HG03460 (cell line): ENCODE measurements at regions not wholly inside any gene's neighbourhood (a gene's known extent, or its start where the extent isn't known, plus 50 kb on each side); places are given as distances from the start of the nearest gene placed in this dataset.
"Not testable (repeated sequence)": the region's sequence is repeated elsewhere in the genome, so short reads cannot be mapped to it uniquely, and the experiment has no call there.

Experiments used
- ATAC-seq: cut with Tn5 transposase; IDR thresholded peaks from one replicate; pipeline ENCODE4 v1.9.1; 2021; ENCODE audit not compliant: unreplicated experiment

DNA sequence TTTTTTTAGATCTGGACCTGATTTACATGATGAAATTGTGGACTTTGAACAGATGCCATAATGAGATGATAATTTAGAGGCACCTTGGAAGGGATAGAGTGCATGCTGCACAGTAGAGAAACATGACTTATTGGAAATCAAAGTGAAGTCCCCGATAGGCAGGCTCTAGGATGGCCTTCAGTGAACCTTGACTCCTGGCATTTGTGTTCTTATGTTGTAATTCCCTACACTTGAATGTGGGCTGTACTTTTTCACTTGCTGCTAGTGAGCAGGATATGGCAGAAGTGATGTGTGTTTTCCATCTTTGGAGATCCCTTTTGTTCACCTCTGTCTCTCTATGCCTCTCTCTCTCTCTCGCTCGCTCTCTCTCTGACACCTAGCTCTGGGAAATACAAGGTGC is 1614.6 kb downstream of the PCDH9 start:
- ATAC-seq, result no peak

DNA sequence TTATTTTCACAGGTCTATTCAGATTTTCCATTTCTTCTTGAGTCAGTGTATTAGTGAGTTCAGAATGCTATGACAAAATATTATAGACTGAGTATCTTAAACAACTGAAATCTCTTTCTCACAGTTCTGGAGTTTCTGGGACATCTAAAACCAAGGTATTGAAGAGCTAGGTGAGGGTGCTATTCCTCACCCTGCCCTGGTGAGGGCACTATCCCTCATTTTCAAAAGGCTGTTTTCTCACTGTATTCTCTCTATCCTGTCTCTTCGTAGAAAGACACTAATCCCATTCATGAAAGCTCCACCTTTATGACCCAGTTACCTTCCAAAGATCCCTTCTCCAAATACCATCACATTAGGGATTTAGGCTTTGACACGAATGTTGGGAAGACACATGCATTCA is 1617.1 kb downstream of the PCDH9 start:
- no peak for ATAC-seq

DNA sequence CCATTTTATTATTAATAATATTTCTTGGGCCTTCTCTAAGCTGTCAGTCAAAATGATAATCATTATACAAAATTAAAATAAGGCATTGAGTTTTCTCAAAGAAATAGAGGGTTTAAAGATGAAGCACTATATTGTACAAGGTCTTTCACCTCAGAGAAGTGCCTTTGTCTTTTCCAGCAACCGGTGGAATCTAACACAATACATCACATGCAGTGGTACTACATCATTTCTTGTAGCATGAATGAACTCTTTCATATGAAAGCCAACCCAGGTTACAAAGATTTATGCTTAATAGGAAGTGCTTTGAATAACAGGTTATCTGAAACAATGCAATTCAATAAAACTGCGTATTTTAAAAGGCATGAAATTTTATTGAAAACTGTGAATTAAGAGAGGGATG is 1620.8 kb downstream of the PCDH9 start:
- ATAC-seq, result no peak

- ATAC-seq, result no peak
These were observed 1623.5 kb downstream of the PCDH9 start for GRCh38 chr13:65606622-65607021.

GRCh38 chr13:65605396-65605795 is 1624.7 kb downstream of the PCDH9 start:
- no peak for ATAC-seq

DNA sequence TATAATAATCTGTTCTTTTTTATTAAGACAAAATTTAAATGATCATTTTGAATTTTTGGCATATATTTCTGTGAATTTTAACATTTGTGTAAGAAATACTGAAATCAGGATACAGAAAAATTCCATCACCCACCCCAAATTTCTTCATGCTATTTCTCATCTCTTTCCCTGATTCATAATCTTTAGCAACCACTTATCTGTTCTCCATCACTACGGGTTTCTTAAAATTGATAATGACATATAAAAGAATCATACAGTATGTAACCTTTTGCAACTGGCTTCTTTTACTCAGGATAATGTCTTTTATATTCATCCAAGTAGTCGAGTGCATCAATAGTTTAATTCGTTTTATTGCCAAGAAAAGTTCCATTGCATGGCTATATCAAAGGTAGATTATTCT is 1627.0 kb downstream of the PCDH9 start:
- no peak for ATAC-seq

GRCh38 chr13:65601855-65602254 is 1628.3 kb downstream of the PCDH9 start:
- no peak for ATAC-seq

- no peak for ATAC-seq
These were observed 1629.4 kb downstream of the PCDH9 start for GRCh38 chr13:65600702-65601101.

- no peak for ATAC-seq
These were observed 1632.0 kb downstream of the PCDH9 start for GRCh38 chr13:65597839-65598818.

GRCh38 chr13:65595916-65596315 is 1634.2 kb downstream of the PCDH9 start:
- no peak for ATAC-seq

DNA sequence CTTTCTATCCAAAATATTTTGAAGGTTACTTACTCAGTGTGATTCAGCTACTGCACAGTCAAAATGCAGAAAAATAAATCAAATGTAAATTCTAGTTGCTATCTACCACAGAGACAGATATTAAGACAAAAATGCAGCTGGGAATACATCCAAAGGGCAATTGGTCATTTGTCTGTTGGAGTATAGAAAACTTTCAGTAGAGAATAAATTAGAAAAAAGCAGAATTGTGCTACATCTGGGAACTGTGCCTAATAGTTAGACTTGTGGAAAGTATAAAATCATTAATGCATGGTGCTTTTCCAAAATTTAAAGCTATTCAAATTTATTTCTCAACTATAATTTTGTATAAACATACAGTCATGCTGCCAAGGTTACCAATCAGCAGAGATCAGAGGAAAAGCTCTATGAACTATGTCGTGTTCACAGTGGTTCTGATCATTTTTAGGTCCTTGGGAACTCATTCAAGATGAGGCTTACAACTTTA is 1635.8 kb downstream of the PCDH9 start:
- ATAC-seq, result no peak

GRCh38 chr13:65593298-65593874 is 1636.8 kb downstream of the PCDH9 start:
- no peak for ATAC-seq

- no peak for ATAC-seq
These were observed 1637.4 kb downstream of the PCDH9 start for GRCh38 chr13:65592731-65593130.

GRCh38 chr13:65585346-65585745 is 1644.8 kb downstream of the PCDH9 start:
- ATAC-seq, result no peak

GRCh38 chr13:65584126-65584525 is 1646.0 kb downstream of the PCDH9 start:
- ATAC-seq, result no peak

DNA sequence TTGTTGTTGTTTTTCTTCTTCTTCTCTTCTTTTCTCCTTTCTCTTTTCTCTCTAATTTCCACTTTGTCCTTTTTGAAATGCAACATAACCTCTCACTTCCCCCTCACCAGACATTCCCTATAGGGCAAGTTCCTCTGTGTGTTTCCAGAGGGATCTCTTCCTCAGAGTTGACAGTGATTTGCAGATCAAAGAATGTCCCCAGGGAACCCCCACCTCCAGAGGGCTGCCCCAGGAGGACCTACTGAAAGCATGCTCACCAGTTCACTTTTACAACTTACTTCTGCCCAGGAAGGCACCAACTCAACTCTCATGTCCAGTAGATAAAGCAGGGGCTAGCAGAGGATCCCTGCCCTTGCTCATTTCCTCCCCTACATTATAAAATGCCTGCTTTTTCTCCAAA is 1648.0 kb downstream of the PCDH9 start:
- no peak for ATAC-seq

GRCh38 chr13:65564561-65564960 is 1665.6 kb downstream of the PCDH9 start:
- not testable (repeated sequence) for ATAC-seq

DNA sequence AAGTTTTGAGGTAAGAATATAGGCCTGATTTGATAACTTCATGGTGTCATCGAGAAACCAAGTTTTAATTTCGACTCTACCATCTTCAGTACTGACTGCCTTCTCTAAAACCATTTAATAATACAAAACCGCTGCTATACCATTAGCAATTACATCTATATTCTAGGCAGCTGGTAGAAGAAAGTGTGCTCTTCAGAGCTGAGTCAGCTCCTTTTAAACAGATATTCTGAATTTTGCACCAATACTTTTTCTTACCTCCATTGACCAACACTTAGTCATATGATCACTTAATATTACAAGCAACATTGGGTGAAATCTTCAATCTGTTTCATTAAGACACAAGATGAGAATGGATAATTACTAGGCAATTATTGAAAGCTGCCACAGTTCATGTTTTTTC is 1667.8 kb downstream of the PCDH9 start:
- no peak for ATAC-seq

- ATAC-seq, result no peak
These were observed 1669.2 kb downstream of the PCDH9 start for GRCh38 chr13:65560936-65561335.

DNA sequence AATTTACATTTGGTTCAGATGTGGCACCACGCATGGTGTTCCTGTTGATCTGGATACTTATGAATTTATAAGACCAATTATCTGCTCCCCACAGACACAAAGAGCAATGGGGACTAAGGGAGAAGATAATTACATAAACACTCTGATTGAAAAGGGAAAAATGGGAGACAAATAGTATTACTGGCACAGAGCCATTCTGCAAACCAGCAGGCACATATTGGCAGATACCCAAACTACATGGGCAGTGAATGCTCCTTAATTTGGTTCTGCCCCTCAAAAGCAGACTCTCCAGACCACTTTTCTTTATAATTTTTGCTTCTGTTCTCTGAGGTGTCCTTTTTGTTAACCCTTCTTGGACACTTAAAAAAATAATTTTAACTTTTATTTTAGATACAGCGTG is 1674.2 kb downstream of the PCDH9 start:
- no peak for ATAC-seq

GRCh38 chr13:65553096-65553727 is 1676.9 kb downstream of the PCDH9 start:
- no peak for ATAC-seq

DNA sequence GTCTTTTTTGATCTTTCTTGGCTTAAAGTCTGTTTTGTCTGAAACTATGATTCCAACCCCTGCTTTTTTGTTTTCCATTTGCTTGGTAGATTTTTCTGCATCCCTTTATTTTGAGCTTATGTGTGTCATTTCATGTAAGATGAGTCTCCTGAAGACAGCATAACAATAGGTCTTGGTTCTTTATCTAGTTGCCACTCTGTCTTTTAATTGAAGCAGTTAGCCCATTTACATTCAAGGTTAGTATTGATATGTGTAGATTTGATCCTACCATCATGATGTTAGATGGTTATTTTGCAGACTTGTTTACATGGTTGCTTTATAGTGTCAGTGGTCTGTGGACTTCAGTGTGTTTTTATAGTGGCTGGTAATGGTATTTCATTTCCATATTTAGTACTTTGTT is 1678.9 kb downstream of the PCDH9 start:
- ATAC-seq, result no peak
